Gastroesophageal sphincter (tissue), 3 donors: ENCODE measurements at regions not wholly inside any gene's neighbourhood (a gene's known extent, or its start where the extent isn't known, plus 50 kb on each side); places are given as distances from the start of the nearest gene placed in this dataset.

ENCODE experiments used
- EP300 ChIP-seq: sonication (generic); formaldehyde crosslinking; IDR thresholded peaks from one replicate; pipeline ENCODE4 v1.6.1; 2017; ENCODE audit warnings: antibody characterized with exemption, mild to moderate bottlenecking
- POLR2A ChIP-seq, 2 donors: fragments of 450-650 bp; IDR thresholded peaks; one replicate each; pipeline ENCODE4 v1.6.1; 2017; ENCODE audit warnings: antibody characterized with exemption in 2 of 2, mild to moderate bottlenecking in 2 of 2, moderate library complexity in 1 of 2
- TF ChIP-seq, protein P1 (sequence below), 4 experiments: fragments of 200-600 bp in 2 of 4; fragments of 450-650 bp in 2 of 4; sonication (generic) in 1 of 4; IDR thresholded peaks; one replicate each; pipeline ENCODE4 v1.5.1; 2017 to 2019; ENCODE audit warnings: antibody characterized with exemption in 4 of 4, mild to moderate bottlenecking in 2 of 4, moderate library complexity in 2 of 4

DNA sequence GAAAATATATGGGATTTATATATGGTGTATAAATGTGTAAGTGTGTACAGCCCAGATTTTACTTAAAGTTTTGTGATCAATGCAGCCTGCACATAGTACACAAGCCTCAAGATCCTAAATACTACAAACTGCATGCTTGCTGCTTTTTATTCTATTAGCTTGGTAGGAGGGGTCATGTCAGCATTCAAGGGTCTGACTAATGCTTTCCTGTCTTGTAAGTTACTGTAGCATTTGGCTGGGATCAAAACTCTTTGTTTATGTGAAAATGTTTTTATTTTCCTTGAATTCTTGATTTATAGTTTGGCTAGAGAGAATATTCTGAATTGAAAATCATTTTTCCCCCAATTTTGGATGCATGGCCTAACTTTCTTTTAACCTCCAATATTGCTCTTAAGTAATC, 370.9 kb downstream of the NSUN3 start:
- TF ChIP-seq POLR2A (IDR thresholded peaks at IDR 0.05) (no peak), EP300 (no peak)
- TF ChIP-seq, protein P1, sequence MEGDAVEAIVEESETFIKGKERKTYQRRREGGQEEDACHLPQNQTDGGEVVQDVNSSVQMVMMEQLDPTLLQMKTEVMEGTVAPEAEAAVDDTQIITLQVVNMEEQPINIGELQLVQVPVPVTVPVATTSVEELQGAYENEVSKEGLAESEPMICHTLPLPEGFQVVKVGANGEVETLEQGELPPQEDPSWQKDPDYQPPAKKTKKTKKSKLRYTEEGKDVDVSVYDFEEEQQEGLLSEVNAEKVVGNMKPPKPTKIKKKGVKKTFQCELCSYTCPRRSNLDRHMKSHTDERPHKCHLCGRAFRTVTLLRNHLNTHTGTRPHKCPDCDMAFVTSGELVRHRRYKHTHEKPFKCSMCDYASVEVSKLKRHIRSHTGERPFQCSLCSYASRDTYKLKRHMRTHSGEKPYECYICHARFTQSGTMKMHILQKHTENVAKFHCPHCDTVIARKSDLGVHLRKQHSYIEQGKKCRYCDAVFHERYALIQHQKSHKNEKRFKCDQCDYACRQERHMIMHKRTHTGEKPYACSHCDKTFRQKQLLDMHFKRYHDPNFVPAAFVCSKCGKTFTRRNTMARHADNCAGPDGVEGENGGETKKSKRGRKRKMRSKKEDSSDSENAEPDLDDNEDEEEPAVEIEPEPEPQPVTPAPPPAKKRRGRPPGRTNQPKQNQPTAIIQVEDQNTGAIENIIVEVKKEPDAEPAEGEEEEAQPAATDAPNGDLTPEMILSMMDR (IDR thresholded peaks at IDR 0.05): no peak
